ENCODE measurements at regions not wholly inside any gene's neighbourhood (a gene's known extent, or its start where the extent isn't known, plus 50 kb on each side); places are given as distances from the start of the nearest gene placed in this dataset.

GRCh38 chr1:43052322-43052721, 93.7 kb upstream of the SLC2A1 start:
- peaks cover 0 to 2% (median 0%) of the 10 kb centered on the region in 12 donors for H3K4me1 ChIP-seq
- no peak overlapping the region for H3K27ac ChIP-seq
- DNase-seq (no peak), ATAC-seq (no peak)
- WGBS, 4 donors, result 93 to 99% (median 97%) methylated on average over 1 of the region's 1 CpG
- H3K9me3 ChIP-seq, result no peaks in the 10 kb centered on the region
- intact Hi-C loops (cut with DNase I), result no loop called here
- H3K36me3 ChIP-seq, result no peaks in the 10 kb centered on the region
- no peaks in the 10 kb centered on the region for H3K27me3 ChIP-seq
- H3K4me3 ChIP-seq, result no peak overlapping the region
- no peak for TF ChIP-seq POLR2A (IDR thresholded peaks at IDR 0.05)
- TF ChIP-seq, protein P1, sequence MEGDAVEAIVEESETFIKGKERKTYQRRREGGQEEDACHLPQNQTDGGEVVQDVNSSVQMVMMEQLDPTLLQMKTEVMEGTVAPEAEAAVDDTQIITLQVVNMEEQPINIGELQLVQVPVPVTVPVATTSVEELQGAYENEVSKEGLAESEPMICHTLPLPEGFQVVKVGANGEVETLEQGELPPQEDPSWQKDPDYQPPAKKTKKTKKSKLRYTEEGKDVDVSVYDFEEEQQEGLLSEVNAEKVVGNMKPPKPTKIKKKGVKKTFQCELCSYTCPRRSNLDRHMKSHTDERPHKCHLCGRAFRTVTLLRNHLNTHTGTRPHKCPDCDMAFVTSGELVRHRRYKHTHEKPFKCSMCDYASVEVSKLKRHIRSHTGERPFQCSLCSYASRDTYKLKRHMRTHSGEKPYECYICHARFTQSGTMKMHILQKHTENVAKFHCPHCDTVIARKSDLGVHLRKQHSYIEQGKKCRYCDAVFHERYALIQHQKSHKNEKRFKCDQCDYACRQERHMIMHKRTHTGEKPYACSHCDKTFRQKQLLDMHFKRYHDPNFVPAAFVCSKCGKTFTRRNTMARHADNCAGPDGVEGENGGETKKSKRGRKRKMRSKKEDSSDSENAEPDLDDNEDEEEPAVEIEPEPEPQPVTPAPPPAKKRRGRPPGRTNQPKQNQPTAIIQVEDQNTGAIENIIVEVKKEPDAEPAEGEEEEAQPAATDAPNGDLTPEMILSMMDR (IDR thresholded peaks at IDR 0.05), result no peak

DNA sequence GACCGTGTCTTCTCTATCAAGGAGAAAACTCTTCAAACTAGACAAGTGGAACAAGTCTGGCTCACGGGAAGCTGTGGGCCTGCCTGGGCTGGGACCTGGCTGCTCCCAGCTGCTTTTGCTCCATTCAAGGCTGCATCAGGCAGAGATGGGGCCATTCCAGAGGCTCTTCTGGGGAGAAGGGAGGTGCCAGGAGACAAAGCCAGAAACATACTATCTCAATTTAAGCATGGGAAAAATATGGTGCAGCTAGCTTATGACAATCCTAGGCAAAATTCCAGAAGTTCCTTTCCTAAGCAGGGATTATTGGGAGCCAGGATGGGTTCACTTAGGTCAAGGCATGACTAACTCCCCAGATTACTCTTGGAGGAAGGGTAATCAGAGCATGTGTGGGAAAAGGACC, 90.8 kb upstream of the SLC2A1 start:
- no peaks in the 10 kb centered on the region for H3K9me3 ChIP-seq
- no peaks in the 10 kb centered on the region for H3K4me1 ChIP-seq
- no peaks in the 10 kb centered on the region for H3K27me3 ChIP-seq
- no peak overlapping the region for H3K27ac ChIP-seq
- ATAC-seq, result no peak
- DNase-seq, result no peak
- no peaks in the 10 kb centered on the region for H3K36me3 ChIP-seq
- intact Hi-C loops (cut with DNase I), result no loop called here
- WGBS, 4 donors, result 65 to 72% (median 69%) methylated on average over 2 of the region's 2 CpGs
- H3K4me3 ChIP-seq, result no peak overlapping the region
- TF ChIP-seq, protein P1 (IDR thresholded peaks at IDR 0.05), result no peak
- no peak for TF ChIP-seq POLR2A (IDR thresholded peaks at IDR 0.05)

DNA sequence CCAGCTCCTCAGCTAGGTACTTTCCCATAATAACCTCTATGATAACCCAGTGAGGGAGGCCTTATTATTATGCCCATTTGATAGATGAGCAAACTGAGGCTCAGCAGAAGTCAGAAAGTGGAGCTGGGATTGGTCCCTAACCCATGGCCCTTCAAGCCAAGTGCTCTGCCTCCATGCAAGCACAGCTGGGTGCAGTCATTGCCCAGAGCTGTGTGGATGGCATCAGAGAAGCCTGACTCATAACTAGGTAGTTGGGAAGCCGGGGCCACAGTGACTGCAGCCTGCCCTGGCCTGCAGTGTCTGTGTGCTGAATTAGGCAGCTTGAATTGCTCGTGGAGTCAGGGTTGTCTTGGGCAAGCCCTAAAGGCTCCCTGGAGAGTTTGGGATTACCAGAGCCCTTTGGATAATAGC, 89.9 kb upstream of the SLC2A1 start:
- ATAC-seq (no peak), DNase-seq (no peak)
- WGBS, 4 donors, result 59 to 81% (median 69%) methylated on average over 2 of the region's 2 CpGs
- Histone ChIP-seq H3K27me3 (no peaks in the 10 kb centered on the region), H3K9me3 (no peaks in the 10 kb centered on the region), H3K36me3 (no peaks in the 10 kb centered on the region), H3K27ac (no peak overlapping the region), H3K4me3 (no peak overlapping the region), H3K4me1 (no peaks in the 10 kb centered on the region)
- TF ChIP-seq, protein P1 (IDR thresholded peaks at IDR 0.05), result no peak
- TF ChIP-seq POLR2A (IDR thresholded peaks at IDR 0.05), result no peak
- intact Hi-C loops (cut with DNase I), result no loop called here

GRCh38 chr1:43047135-43047534, 88.5 kb upstream of the SLC2A1 start:
- intact Hi-C loops (cut with DNase I), result no loop called here
- no peaks in the 10 kb centered on the region for H3K9me3 ChIP-seq
- no peak for DNase-seq
- no peaks in the 10 kb centered on the region for H3K27me3 ChIP-seq
- no peak for TF ChIP-seq POLR2A (IDR thresholded peaks at IDR 0.05)
- TF ChIP-seq, protein P1 (IDR thresholded peaks at IDR 0.05), result no peak
- 74 to 95% (median 90%) methylated on average over 1 of the region's 1 CpG for WGBS, 4 donors
- no peak overlapping the region for H3K27ac ChIP-seq
- no peak overlapping the region for H3K4me3 ChIP-seq
- no peaks in the 10 kb centered on the region for H3K36me3 ChIP-seq
- H3K4me1 ChIP-seq, result no peaks in the 10 kb centered on the region
- ATAC-seq, result no peak

All from heart left ventricle (tissue), 16 donors.